GM21447 (cell line): ENCODE measurements at regions not wholly inside any gene's neighbourhood (a gene's known extent, or its start where the extent isn't known, plus 50 kb on each side); places are given as distances from the start of the nearest gene placed in this dataset.

Experiments used
- ATAC-seq: cut with Tn5 transposase; IDR thresholded peaks from one replicate; pipeline ENCODE4 v1.9.1; 2021; ENCODE audit not compliant: unreplicated experiment

GRCh38 chr2:241942416-241943208, 73.1 kb downstream of the RTP5 start:
- no peak for ATAC-seq

GRCh38 chr2:241943209-241943850, 73.8 kb downstream of the RTP5 start:
- ATAC-seq = no peak

GRCh38 chr2:241943961-241944575, 74.5 kb downstream of the RTP5 start:
- ATAC-seq = no peak

- no peak for ATAC-seq
These were observed 75.3 kb downstream of the RTP5 start for GRCh38 chr2:241944821-241945220.

- no peak for ATAC-seq
These were observed 75.8 kb downstream of the RTP5 start for GRCh38 chr2:241945311-241945710.

GRCh38 chr2:241945803-241946202, 76.3 kb downstream of the RTP5 start:
- no peak for ATAC-seq

- ATAC-seq = no peak
These were observed 76.9 kb downstream of the RTP5 start for GRCh38 chr2:241946306-241947003.

- no peak for ATAC-seq
These were observed 77.4 kb downstream of the RTP5 start for GRCh38 chr2:241947004-241947350.

- ATAC-seq = no peak
These were observed 77.9 kb downstream of the RTP5 start for GRCh38 chr2:241947401-241947800.

GRCh38 chr2:241947876-241948275, 78.3 kb downstream of the RTP5 start:
- no peak for ATAC-seq

GRCh38 chr2:241948299-241948897, 78.9 kb downstream of the RTP5 start:
- ATAC-seq = no peak

GRCh38 chr2:241948901-241949735, 79.6 kb downstream of the RTP5 start:
- no peak for ATAC-seq

GRCh38 chr2:241949736-241950412, 80.3 kb downstream of the RTP5 start:
- ATAC-seq = no peak

- no peak for ATAC-seq
These were observed 81.1 kb downstream of the RTP5 start for GRCh38 chr2:241950413-241951315.

- ATAC-seq = no peak
These were observed 81.8 kb downstream of the RTP5 start for GRCh38 chr2:241951316-241951700.

- no peak for ATAC-seq
These were observed 82.4 kb downstream of the RTP5 start for GRCh38 chr2:241951920-241952319.

GRCh38 chr2:241952816-241953215, 83.3 kb downstream of the RTP5 start:
- no peak for ATAC-seq

GRCh38 chr2:241953324-241953928, 83.9 kb downstream of the RTP5 start:
- ATAC-seq = no peak
